H1 (cell line): ENCODE measurements at regions not wholly inside any gene's neighbourhood (a gene's known extent, or its start where the extent isn't known, plus 50 kb on each side); places are given as distances from the start of the nearest gene placed in this dataset.

Source experiments
- CTCF ChIA-PET: fragments of 300-600 bp; sonication (Branson Sonifier 250); formaldehyde crosslinking; loops from one replicate; lab custom pipeline; 2021; ENCODE audit not compliant: partially characterized antibody; lab: Charles Lee
- POLR2A ChIA-PET: fragments of 300-600 bp; sonication (Branson Sonifier 250); formaldehyde crosslinking; loops from one replicate; lab custom pipeline; 2021; ENCODE audit warnings: inconsistent platforms; ENCODE audit not compliant: partially characterized antibody; lab: Charles Lee
- DNase-seq, 2 experiments: peaks; one replicate each; pipeline versions ENCODE4 v3.0.0 to v3.0.0-alpha.2; 2010 to 2022; ENCODE audit warnings: low spot score in 2 of 2, low read depth in 1 of 2, mixed read lengths in 1 of 2
- FAIRE-seq: peaks from 2 replicates; lab custom pipeline; 2011; peaks lifted over from hg19 to GRCh38; lab: Jason Lieb, UNC
- H2AFZ ChIP-seq: 2 replicates; pipeline ENCODE4 v1.8.1; 2012; ENCODE audit warnings: low read length, inconsistent platforms
- H2AK5ac ChIP-seq: 2 replicates; pipeline ENCODE4 v1.6.1; 2013; ENCODE audit warnings: low read depth, low read length
- H2BK120ac ChIP-seq: replicated peaks from 2 replicates; pipeline ENCODE3; 2013; ENCODE audit warnings: low read depth, low read length, inconsistent platforms
- H2BK12ac ChIP-seq: 2 replicates; pipeline ENCODE4 v1.6.1; 2013; ENCODE audit warnings: low read depth, low read length
- H2BK15ac ChIP-seq: 2 replicates; pipeline ENCODE4 v1.6.1; 2013; ENCODE audit warnings: low read length
- H2BK20ac ChIP-seq: 2 replicates; pipeline ENCODE4 v1.6.1; 2013; ENCODE audit warnings: low read length
- H2BK5ac ChIP-seq: 2 replicates; pipeline ENCODE4 v1.6.1; 2013; ENCODE audit warnings: low read depth, low read length
- H3K14ac ChIP-seq: 2 replicates; pipeline ENCODE4 v1.6.1; 2013; ENCODE audit warnings: inconsistent platforms; ENCODE audit not compliant: insufficient read length
- H3K18ac ChIP-seq: 2 replicates; pipeline ENCODE4 v1.6.1; 2013; ENCODE audit warnings: low read length; ENCODE audit errors: extremely low read depth
- H3K23ac ChIP-seq: 2 replicates; pipeline ENCODE4 v1.6.1; 2013; ENCODE audit warnings: inconsistent platforms; ENCODE audit not compliant: insufficient read length
- H3K23me2 ChIP-seq: 2 replicates; pipeline ENCODE4 v1.6.1; 2013; ENCODE audit warnings: low read depth, low read length
- H3K27ac ChIP-seq: 2 replicates; pipeline ENCODE4 v1.6.1; 2011; ENCODE audit warnings: low read depth, low read length, inconsistent platforms
- H3K27me3 ChIP-seq, 4 experiments: replicated peaks in 1 of 4; 1 replicate in 1 of 4; 2 replicates in 3 of 4; pipeline versions ENCODE4 v1.6.1 to v1.8.1; 2011 to 2013; ENCODE audit warnings: low read length in 3 of 4, mild to moderate bottlenecking in 3 of 4, inconsistent platforms in 2 of 4, mixed read lengths in 2 of 4, moderate library complexity in 1 of 4; ENCODE audit not compliant: control insufficient read depth in 3 of 4, insufficient read depth in 3 of 4; ENCODE audit errors: extremely low read depth in 1 of 4
- H3K36me3 ChIP-seq, 4 experiments: 2 replicates each; pipeline versions ENCODE4 v1.6.1 to v1.8.1; 2011 to 2013; ENCODE audit warnings: mild to moderate bottlenecking in 4 of 4, low read length in 3 of 4, moderate library complexity in 2 of 4, control low read depth in 1 of 4, inconsistent platforms in 1 of 4; ENCODE audit not compliant: insufficient read depth in 4 of 4, control insufficient read depth in 2 of 4
- H3K4ac ChIP-seq: replicated peaks from 2 replicates; pipeline ENCODE3; 2013; ENCODE audit warnings: low read length, low read depth, mixed read lengths, inconsistent platforms; ENCODE audit not compliant: insufficient read length
- H3K4me1 ChIP-seq, 4 experiments: replicated peaks in 1 of 4; 1 replicate in 1 of 4; 2 replicates in 3 of 4; pipeline versions ENCODE4 v1.6.1 to v1.8.1; 2011 to 2013; ENCODE audit warnings: low read length in 3 of 4, inconsistent platforms in 2 of 4, mixed read lengths in 1 of 4; ENCODE audit not compliant: insufficient read depth in 4 of 4, control insufficient read depth in 3 of 4
- H3K4me2 ChIP-seq, 2 experiments: 2 replicates each; pipeline versions ENCODE4 v1.6.1 to v1.8.1; 2011 to 2013; ENCODE audit warnings: low read depth in 2 of 2, low read length in 2 of 2, control low read depth in 1 of 2, inconsistent platforms in 1 of 2, mild to moderate bottlenecking in 1 of 2; ENCODE audit not compliant: insufficient read depth in 1 of 2
- H3K4me3 ChIP-seq, 4 experiments: fragments of 200-600, 300-600 bp in 1 of 4; sonication (generic), shearing (Covaris generic), sonication (Bioruptor Twin) in 1 of 4; 2 replicates each; pipeline versions ENCODE4 v1.5.1 to v1.8.1; 2011 to 2016; ENCODE audit warnings: low read length in 4 of 4, low read depth in 3 of 4, control low read depth in 2 of 4, inconsistent platforms in 2 of 4, mild to moderate bottlenecking in 2 of 4, mixed read lengths in 1 of 4, moderate library complexity in 1 of 4; ENCODE audit not compliant: insufficient read depth in 2 of 4; ENCODE audit errors: extremely low read depth in 1 of 4
- H3K56ac ChIP-seq: replicated peaks from 2 replicates; pipeline ENCODE3; 2013; ENCODE audit warnings: low read depth, mild to moderate bottlenecking, mixed read lengths, low read length, inconsistent platforms; ENCODE audit not compliant: insufficient read length
- H3K79me1 ChIP-seq: 2 replicates; pipeline ENCODE4 v1.6.1; 2013; ENCODE audit warnings: low read depth, low read length, control low read depth
- H3K79me2 ChIP-seq, 2 experiments: 2 replicates each; pipeline versions ENCODE4 v1.6.1 to v1.8.1; 2012 to 2013; ENCODE audit warnings: low read length in 2 of 2, mild to moderate bottlenecking in 2 of 2, inconsistent platforms in 1 of 2; ENCODE audit not compliant: insufficient read depth in 2 of 2, control insufficient read depth in 1 of 2
- H3K9ac ChIP-seq, 4 experiments: replicated peaks in 1 of 4; 1 replicate in 1 of 4; 2 replicates in 3 of 4; pipeline versions ENCODE4 v1.6.1 to v1.8.1; 2011 to 2013; ENCODE audit warnings: low read depth in 3 of 4, low read length in 3 of 4, control low read depth in 2 of 4, mild to moderate bottlenecking in 2 of 4, moderate library complexity in 2 of 4, inconsistent platforms in 1 of 4; ENCODE audit errors: extremely low read depth in 1 of 4
- H3K9me3 ChIP-seq, 2 experiments: 2 replicates each; pipeline versions ENCODE4 v1.6.1 to v1.8.1; 2012 to 2013; ENCODE audit warnings: mild to moderate bottlenecking in 2 of 2, moderate library complexity in 2 of 2, control low read depth in 1 of 2, inconsistent platforms in 1 of 2, low read depth in 1 of 2, low read length in 1 of 2, mixed read lengths in 1 of 2; ENCODE audit not compliant: insufficient read depth in 2 of 2
- H4K20me1 ChIP-seq, 2 experiments: replicated peaks in 1 of 2; 2 replicates each; pipeline versions ENCODE3 to v1.8.1; 2011 to 2013; ENCODE audit warnings: inconsistent platforms in 2 of 2, low read length in 2 of 2, mild to moderate bottlenecking in 1 of 2; ENCODE audit not compliant: insufficient read depth in 2 of 2, control insufficient read depth in 1 of 2
- H4K5ac ChIP-seq: 2 replicates; pipeline ENCODE4 v1.6.1; 2013; ENCODE audit warnings: low read length, low read depth, mixed read lengths, inconsistent platforms; ENCODE audit not compliant: insufficient read length
- H4K8ac ChIP-seq: 2 replicates; pipeline ENCODE4 v1.8.0; 2013; ENCODE audit warnings: mild to moderate bottlenecking, moderate library complexity, low read length, inconsistent platforms; ENCODE audit not compliant: insufficient read depth; ENCODE audit errors: extremely low read depth
- H4K91ac ChIP-seq: replicated peaks from 2 replicates; pipeline ENCODE3; 2013; ENCODE audit warnings: low read length, mixed read lengths, inconsistent platforms; ENCODE audit not compliant: insufficient read length
- POLR2AphosphoS5 ChIP-seq: IDR thresholded peaks from 2 replicates; pipeline ENCODE4 v1.6.1; 2011; ENCODE audit warnings: low read depth, low read length
- RFX5 ChIP-seq: IDR thresholded peaks from 2 replicates; pipeline ENCODE4 v1.6.1; 2011; ENCODE audit warnings: low read depth, low read length, improper control_type of control experiment, borderline replicate concordance
- SP1 ChIP-seq: IDR thresholded peaks from 2 replicates; pipeline ENCODE4 v1.6.1; 2011; ENCODE audit warnings: low read depth, low read length
- WGBS, 2 experiments: shearing (Covaris generic) in 1 of 2; methylation state at CpG; one replicate each; pipeline versions ENCODE4 v1.1.6 to v1.1.7; 2013 to 2015; ENCODE audit warnings: low lambda C conversion rate in 2 of 2, mixed read lengths in 2 of 2, inconsistent platforms in 1 of 2, low coverage in 1 of 2, missing lambda C conversion rate in 1 of 2; ENCODE audit not compliant: insufficient replicate concordance in 2 of 2, insufficient coverage in 1 of 2, insufficient read length in 1 of 2; ENCODE audit errors: extremely low coverage in 1 of 2, missing lambda C conversion rate in 1 of 2; 5-methylcytosine and 5-hydroxymethylcytosine counted together

DNA sequence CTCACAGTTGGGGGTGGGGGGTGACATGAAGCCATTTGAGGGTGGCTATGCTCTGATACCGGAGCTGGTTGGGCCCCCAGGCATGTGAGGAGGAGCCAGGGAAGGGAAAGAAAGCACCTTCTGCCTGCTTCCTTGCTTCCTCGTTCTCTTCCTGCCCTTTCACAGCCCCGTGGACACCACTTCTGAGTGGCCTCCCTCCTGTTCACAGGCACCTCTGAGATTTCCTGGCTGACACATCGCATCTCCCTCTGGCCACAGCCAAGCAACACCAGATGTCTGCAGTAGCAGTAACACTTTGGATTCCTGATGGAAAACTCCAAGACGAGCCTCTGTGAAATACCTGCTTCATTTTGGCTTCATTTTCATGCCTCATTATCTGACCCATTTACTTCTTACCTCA is 64.7 kb upstream of the ST3GAL5 start:
- Histone ChIP-seq H3K27ac (no peak overlapping the region), H4K91ac (no peak overlapping the region), H4K20me1 (no peaks in the 10 kb centered on the region), H3K9me3 (0 out of 4 replicates have a peak, but pooled peaks cover 0 to 2% of the 10 kb centered on the region in 2 experiments), H3K36me3 (no peaks in the 10 kb centered on the region), H3K23ac (no peak overlapping the region), H2BK20ac (no peak overlapping the region), H3K9ac (no peak overlapping the region), H3K79me2 (no peaks in the 10 kb centered on the region), H3K4ac (no peak overlapping the region), H3K4me3 (no peak overlapping the region), H3K4me1 (peaks cover 0 to 7% (median 5%) of the 10 kb centered on the region in 4 experiments; a peak in 3 of 7 replicates), H3K4me2 (no peak overlapping the region), H3K79me1 (no peaks in the 10 kb centered on the region), H2AFZ (no peak overlapping the region), H2BK5ac (no peak overlapping the region), H4K8ac (no peak overlapping the region), H2AK5ac (no peak overlapping the region), H2BK12ac (no peak overlapping the region), H3K23me2 (no peaks in the 10 kb centered on the region), H2BK120ac (no peak overlapping the region), H2BK15ac (0 out of 2 replicates have a peak overlapping the region, but pooled peaks have one; percentile 72), H3K18ac (no peak overlapping the region), H3K27me3 (no peaks in the 10 kb centered on the region), H3K56ac (no peak overlapping the region), H4K5ac (no peak overlapping the region), H3K14ac (no peak overlapping the region)
- FAIRE-seq, result no peak
- WGBS, 2 experiments, result 77% methylated on average over 5 of the region's 5 CpGs; no CpG with 5 or more reads in 1 of the 2 experiments
- POLR2A ChIA-PET, result no interaction called here
- no peak for DNase-seq
- CTCF ChIA-PET, result interaction anchor here (1.6 kb wide), 1 partner anchor 11 kb away, joined by 3 read pairs; no protein-coding TSS in a partner anchor
- no peak for TF ChIP-seq SP1
- no peak for TF ChIP-seq POLR2AphosphoS5
- no peak for TF ChIP-seq RFX5
